Stimulated activated CD4-positive, alpha-beta T cell treated with anti-CD3 and anti-CD28 coated beads, Interleukin-2, amount 100 ng/mL, for 24 hours (primary cell): ENCODE measurements at regions not wholly inside any gene's neighbourhood (a gene's known extent, or its start where the extent isn't known, plus 50 kb on each side); places are given as distances from the start of the nearest gene placed in this dataset.
"Not testable (repeated sequence)": the region's sequence is repeated elsewhere in the genome, so short reads cannot be mapped to it uniquely, and the experiment has no call there.

Experiments used
- DNase-seq, 2 donors: peaks; one replicate each; pipeline ENCODE4 v3.0.0-alpha.2; 2020

DNA sequence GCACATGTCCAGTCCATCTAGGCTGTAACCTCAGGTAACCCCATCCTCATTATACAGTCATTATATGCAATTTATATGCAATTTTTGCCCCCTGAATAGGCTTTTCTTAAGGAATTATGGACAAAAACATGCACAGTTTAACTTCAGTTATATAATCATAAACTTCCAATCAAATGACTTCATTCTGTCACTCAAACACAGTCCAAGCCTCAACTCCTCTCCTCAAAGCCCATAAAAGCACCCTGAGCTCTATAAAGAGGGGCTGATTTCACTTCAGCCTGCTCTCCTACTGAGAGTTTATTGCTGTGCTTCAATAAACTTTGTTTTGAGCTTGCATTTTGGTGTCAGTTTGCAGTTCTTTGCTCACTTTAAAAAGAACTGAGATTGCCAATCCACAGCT, 1805.5 kb downstream of the BRINP3 start:
- DNase-seq, result no peak

DNA sequence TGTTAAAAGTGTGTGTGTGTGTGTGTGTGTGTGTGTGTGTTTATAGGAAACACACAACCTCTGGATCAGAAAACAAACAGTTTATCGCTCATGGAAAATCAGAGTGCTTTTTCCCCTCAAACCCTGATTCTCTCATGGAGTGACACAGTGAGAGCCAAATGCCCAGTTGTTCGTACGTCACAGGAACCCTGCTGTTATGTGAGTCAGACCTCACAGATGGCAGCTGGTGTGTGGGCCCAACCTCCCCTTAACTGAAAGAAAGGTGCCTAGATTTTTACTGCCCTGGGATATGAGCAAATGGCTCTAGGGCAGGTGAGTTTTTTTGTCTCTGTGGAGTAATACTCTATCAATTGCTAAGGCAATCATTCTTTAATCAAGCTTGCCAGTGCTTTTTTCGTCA, 1788.1 kb downstream of the BRINP3 start:
- DNase-seq, result no peak

DNA sequence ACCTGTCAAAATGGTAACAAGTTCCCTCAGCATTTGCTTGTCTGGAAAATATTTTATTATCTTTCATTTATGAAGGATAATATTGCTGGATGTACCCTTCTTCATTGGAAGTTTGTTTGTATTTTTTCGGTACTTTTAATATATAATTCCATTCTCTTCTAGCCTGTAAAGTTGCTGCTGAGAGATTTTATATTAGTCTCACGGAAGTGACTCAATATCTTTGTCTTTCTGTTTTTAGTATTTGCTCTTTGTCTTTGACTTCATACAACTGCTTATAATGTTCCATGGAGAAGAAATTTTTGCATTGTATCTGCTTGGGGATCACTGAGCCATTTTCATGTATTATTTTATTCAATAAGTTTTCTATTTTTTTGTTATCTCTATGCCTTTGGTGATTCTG, 1777.5 kb downstream of the BRINP3 start:
- no peak for DNase-seq

DNA sequence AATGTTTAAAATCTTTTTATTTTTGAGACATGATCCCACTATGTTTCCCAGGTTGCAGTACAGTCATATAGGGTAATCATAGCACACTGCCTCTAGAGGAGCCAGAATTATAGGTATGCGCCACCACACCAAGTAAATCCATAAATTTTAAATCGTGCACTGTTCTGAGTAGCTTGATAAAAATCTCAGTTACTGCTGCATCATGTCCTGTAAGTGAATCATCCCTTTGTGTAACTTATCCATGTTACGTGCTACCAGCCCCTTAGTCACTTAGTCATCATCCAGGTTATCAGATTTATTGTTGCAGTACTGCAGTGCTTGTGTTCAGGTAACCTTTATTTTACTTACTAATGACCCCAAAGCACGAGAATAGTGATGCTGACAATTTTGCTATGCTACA, 1770.9 kb downstream of the BRINP3 start:
- DNase-seq, result no peak

DNA sequence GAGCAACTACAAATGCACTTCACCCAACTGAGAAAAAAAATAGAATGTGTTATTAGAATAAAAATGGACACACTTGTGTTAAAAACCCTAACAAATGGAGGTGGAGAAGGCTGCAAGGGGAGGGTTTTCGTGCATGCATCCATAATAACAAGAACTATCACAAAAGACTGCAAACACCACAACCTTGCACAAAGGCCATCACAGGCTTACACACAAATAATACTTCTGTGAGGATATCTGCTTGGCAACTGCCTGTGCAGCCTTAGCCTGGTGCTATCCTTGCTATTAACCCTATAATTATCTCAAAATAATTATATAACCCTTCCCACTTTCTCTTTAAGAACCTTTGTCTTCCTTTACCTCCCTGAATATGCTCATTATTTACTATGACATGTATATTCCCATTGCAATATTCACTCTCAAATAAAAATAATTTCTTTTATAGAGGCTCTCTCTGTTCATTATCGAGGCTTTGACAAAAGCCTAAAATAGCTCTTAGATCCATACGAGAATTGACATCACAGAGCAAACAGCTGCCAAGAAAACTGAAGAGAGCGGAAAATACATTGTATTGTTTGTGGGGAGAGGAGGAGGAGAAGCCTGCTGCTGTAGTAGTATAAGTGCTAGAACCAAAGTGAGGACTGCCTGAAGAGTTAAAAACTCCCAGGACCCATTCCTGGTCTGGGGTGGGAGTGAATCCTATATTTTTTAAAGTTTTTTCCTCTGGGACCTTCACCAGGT, 1768.7 kb downstream of the BRINP3 start:
- no peak for DNase-seq

DNA sequence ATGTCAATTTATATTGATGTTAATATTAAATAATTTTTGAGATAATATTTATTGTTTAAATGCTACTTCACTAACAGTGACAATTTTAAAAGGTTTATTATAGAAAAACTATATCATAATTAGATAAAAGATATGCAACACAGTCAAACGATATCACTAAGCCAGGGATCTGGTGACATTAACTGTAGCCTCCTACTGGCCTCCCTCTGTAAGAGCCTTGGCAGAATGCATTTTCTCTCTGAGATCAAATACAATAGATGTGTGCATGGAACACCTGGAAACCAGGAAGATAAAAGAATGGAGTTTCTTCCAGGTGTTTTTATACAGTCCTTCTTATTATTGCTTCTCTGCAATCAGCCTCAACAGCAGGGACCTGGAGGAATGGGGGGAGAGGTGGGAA, 1762.1 kb downstream of the BRINP3 start:
- DNase-seq, result no peak

DNA sequence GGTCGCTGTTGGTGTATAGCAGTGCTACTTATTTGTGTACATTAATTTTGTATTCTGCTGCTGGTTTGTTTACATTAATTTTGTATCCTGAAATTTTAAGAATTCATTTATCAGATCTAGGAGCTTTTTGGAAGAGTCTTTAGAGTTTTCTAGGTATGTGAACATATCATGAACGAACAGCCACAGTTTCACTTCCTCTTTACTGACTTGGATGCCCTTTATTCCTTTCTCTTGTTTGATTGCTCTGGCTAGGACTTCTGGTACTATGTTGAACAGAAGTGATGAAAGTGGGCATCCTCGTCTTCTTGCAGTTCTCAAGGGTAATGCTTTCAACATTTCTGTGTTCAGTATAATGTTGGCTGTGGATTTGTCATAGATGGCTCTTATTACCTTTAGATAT, 1757.9 kb downstream of the BRINP3 start:
- DNase-seq, result no peak

DNA sequence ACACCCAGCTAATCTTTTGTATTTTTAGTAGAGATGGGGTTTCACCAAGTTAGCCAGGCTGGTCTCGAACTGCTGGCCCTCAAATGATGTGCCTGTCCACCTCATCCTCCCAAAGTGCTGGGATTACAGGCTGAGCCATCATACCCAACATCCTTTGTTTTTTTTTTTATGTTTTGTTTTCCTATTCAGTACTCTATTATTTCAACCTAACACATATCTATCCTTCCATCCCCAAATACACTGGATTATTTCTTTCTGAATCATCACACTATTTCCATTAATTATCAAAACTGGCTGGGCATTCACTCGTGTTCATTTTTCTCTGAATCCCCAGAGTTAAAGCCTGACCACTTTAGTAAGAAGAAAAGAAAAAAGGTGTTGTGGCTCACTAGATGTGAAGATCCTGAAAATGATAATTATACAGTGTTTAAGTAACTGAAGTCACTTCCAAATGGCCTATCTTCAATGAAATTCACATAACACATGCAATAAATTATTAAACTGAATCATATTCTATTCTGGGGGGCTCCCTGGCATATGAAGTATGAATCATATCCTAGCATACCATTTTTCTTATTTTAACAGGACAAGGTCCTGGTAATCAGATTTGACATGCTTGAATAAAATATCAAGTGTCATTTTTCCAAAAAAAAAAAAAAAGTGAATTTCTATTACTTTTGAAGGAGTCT, 1754.2 kb downstream of the BRINP3 start:
- no peak for DNase-seq

DNA sequence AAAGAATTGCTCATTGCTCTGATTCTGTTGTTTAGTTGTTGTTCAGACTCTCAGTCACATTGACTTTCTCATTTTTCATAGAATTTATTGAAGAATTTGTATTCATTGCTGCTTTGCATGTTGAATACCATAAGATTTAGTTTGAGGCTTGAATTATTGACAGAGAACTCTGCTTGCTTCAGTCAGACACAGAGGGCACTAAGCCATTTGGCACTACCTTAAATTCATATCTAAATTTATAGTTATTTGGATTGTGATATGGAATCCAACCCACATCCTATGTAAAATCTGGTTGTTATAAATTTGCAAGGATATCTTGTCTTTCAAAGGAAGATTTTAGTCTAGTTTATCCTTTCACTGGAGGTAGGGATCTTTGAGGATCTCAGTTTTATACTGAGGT, 1748.6 kb downstream of the BRINP3 start:
- DNase-seq, result no peak

DNA sequence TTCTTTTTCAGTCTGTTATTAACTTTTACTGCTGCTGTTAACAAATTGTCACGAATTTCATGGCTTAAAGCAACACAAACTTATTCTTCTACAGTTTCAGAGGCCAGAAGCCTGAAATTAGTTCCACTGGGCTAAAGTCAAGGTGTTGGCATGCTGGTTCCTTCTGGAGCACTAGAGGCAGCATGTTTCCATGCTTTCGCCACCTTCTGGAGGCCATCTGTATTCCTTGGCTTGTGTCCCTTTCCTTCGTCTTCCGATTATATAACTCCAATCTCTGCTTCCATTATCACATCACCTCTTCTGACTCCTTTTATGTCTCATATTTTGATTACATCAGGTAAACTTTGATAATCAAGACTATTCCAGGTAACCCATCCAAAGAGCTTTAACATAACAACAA, 1742.1 kb downstream of the BRINP3 start:
- no peak for DNase-seq

DNA sequence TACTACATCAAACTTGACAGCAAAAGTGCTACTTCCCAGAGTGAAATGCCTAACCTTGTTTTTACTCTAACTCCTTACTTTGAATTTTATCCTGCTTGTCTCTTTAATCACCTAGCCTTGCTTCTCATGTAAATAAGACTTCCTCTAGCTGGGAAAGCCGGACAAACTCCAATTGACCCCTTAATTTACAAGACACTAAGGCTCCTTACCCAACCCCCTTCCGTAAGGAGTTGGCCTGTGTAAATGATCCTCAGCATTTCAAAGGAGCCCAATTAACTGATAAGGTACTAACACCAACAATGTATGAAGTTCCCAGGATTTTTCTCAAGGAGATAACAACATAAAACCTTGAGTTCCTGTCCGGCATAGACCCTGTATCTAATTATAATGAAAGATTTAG, 1728.4 kb downstream of the BRINP3 start:
- DNase-seq, result not testable (repeated sequence)

DNA sequence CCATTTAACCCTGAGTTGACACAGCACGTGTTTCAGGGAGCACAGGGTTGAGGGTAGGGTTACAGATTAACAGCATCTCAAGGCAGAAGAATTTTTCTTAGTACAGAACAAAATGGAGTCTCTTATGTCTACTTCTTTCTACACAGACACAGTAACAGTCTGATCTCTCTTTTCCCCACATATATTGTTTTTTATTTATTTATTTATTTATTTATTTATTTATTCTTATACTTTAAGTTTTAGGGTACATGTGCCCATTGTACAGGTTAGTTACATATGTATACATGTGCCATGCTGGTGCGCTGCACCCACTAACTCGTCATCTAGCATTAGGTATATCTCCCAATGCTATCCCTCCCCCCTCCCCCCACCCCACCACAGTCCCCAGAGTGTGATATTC, 1725.6 kb downstream of the BRINP3 start:
- not testable (repeated sequence) for DNase-seq

DNA sequence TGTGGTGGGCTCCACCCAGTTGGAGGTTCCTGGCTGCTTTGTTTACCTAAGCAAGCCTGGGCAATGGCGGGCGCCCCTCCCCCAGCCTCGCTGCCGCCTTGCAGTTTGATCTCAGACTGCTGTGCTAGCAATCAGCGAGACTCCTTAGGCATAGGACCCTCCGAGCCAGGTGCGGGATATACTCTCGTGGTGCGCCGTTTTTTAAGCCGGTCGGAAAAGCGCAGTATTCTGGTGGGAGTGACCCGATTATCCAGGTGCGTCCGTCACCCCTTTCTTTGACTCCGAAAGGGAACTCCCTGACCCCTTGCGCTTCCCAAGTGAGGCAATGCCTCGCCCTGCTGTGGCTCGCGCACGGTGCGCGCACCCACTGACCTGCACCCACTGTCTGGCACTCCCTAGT, 1719.9 kb downstream of the BRINP3 start:
- not testable (repeated sequence) for DNase-seq

DNA sequence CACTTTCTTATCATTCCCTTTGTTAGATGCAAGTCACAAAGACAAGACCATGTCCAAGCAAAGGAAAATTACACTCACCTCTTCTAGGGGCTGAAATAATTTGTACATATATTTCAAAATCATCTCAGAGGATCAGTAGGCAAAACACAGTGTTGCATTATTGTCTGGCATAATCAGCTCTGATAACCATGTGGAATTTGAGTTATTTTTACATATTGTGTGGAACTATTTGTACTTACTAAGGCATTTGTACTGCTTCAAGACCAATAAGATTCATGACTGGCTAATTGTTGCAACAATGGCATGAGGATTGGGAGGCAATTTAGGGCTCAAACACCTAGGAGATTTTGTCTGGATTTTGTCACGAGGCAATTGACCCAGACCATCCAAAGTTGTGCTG, 1716.4 kb downstream of the BRINP3 start:
- no peak for DNase-seq

DNA sequence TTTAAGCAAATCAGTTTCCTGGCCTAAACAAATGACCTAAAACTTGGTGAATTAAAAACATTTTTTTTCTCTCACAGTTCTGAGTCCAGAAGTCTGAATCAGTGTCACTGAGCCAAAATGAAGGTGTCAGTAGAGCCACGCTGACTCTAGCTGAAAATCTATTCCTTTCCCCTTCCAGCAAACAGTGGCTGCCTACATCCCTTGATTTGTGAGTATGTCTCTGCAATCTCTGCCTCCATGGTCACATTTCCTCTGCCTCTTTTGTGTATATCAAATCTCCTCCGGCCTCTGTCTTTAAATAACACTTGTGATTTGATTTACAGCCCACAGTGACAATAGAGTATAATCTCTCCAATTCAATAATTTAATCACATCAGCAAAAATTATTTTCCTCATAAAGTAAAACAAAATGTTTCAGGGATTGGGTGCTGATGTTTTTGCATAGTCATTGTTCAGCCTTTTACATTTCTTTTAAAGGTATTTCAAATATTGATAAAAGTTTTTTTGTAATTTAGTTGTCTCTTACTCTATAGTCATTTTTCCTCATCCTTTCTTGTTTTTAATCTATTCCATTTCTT, 1715.4 kb downstream of the BRINP3 start:
- DNase-seq, result no peak

DNA sequence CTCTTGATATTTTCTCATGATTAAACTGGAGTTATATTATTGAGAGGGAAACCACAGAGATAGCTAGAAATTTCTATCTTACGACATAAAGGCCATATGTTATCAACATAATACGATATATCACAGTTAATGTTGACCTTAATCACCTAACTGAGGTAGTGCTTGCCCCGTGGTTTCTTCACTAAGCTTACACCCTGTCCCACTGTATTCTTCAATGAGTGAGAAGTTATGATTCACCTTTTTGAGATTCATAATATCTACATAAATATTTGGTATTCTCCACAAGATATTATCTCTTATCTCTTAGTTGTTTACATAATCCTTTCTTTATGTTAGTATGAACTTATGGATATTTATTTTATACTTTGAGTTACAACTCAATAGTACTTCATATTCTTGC, 1714.1 kb downstream of the BRINP3 start:
- no peak for DNase-seq

DNA sequence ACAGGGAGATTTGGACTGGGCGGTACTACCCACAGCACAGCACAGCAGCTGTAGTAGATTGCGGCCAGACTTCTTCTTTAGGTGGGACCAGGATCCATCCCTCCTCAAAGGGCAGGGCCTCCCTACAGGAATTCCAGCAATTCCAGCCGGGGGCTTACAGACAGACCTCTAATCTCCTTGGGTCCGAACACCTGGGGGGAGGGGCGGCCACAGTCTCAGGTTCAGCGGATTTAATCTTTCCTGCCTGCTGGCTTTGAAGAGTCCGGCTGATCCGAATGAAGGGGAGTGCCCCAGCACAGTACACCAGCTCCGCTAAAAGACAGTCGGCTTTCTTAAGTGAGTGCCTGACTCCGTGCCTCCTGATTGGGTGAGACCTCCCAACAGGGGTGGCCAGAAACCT, 1708.5 kb downstream of the BRINP3 start:
- no peak for DNase-seq

DNA sequence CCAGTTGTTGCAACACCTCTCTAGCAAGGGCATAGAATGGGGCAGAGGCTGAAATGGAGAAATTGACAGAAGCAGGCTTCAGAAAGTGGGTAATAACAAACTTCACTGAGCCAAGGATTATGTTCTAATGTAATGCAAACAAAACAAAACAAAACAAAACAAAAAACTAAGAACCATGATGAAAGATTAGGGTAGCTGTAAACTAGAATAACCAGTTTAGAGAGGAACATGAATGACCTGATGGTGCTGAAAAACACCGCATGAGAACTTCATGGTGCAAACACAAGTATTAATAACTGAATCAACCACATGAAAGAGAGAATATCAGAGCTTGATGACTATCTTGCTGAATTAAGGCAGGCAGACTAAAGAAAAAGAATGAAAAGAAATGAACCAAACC, 1707.7 kb downstream of the BRINP3 start:
- DNase-seq, result no peak

DNA sequence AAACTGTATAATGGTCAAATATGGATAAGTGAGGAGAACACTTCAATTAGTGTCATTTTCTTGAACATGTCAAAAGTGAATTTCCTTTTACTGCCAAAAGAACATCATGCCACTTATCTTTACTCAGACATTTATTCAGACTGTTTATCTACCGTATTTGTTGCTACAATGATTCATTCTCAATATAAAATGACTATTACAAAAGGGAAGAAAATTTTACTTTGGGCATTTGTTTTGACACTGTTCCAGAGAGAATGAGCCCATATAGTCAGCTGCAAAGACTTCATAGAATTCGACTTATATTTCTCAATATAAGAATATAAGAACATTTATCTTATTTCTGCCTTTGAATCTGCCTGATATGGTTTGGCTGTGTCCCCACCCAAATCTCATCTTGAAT, 1699.1 kb downstream of the BRINP3 start:
- DNase-seq, result no peak

DNA sequence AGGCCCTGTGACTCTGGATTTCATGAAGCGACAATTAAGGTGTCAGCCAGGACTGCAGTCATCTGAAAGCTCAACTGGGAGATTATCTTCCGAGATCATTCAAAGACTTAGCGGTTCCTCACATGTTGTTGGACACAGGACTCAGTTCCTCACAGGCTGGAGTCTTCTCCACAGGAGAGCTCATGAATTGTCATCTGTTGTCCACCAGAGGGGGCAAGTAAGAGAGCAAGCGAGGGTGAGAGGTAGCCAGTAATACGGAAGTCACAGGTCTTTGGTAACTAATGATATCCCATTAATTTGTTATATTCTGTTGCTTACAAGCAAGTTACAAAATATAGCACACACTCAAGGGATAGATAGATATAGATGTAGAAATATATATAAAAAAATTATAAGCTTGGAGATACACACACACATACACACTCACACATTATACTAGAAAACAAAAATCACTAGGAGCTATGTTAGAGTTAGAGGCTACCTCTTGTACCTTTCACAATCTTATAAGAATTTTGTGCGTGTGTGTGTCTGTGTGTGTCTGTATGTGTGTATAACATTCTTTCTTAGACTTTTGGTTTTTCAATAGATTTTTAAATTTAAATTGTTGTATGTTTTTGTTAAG, 1695.3 kb downstream of the BRINP3 start:
- no peak for DNase-seq

DNA sequence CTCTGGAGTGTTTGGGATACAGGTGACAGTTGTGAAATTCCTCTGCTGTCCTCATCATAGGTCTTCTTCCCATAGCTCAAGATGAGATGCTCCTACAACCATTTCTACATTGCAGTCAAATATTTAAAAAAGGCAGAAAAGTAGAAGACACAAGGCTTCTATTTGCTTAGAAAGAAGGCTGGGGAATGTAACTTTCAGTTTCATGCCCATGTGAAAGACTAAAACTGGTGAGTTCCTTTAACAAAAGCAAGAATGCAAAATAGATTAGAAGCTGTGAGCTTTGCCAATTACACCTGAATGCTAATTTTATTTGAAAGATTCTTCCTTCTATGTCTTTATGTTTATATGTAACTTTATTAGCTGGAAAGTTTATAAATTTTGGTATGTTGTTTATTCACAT, 1682.7 kb downstream of the BRINP3 start:
- DNase-seq, result no peak

DNA sequence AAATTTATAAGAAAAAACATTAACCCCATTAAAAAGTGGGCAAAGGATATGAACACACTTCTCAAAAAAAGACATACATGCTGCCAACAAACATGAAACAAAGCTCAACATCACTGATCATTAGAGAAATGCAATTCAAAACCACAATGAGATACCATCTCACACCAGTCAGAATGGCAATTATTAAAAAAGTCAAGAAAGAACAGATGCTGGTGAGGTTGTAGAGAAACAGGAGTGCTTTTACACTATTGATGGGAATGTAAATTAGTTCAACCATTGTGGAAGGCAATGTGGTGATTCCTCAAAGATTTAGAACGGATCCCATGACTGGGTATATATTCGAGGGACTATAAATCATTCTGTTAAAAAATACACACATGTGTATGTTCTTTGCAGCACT, 1665.5 kb downstream of the BRINP3 start:
- DNase-seq, result not testable (repeated sequence)

DNA sequence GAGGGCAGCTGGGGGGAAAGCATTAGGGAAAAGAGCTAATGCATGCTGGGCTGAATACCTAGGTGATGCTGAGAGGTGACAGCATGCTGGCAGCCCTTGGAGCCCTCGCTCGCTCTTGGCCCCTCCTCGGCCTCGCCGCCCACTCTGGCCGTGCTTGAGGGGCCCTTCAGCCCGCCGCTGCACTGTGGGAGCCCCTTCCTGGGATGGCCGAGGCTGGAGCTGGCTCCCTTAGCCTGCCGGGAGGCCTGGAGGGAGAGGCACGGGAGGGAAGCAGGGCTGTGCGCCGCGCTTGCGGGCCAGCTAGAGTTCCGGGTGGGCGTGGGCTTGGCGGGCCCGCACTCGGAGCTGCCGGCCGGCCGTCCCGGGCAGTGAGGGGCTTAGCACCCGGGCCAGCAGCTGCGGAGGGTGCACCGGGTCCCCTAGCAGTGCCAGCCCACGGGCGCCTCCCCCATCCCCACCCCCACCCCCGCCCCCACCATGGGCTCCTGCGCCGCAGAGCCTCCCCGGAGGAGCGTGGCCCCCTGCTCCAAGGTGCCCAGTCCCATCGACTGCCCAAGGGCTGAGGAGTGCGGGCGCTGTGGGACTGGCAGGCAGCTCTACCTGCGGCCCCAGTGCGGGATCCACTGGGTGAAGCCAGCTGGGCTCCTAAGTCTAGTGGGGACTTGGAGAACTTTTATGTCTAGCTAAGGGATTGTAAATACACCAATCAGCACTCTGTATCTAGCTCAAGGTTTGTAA, 1664.7 kb downstream of the BRINP3 start:
- DNase-seq, result not testable (repeated sequence)
